Upper lobe of left lung (tissue), 4 donors: ENCODE measurements at regions not wholly inside any gene's neighbourhood (a gene's known extent, or its start where the extent isn't known, plus 50 kb on each side); places are given as distances from the start of the nearest gene placed in this dataset.

Experiments
- POLR2A ChIP-seq, 4 donors: fragments of 450-650 bp; IDR thresholded peaks; one replicate each; pipeline ENCODE4 v1.5.1; 2016 to 2017; ENCODE audit warnings: antibody characterized with exemption in 4 of 4, mild to moderate bottlenecking in 2 of 4
- POLR2AphosphoS5 ChIP-seq, 2 donors: sonication (generic); formaldehyde crosslinking; IDR thresholded peaks; one replicate each; pipeline ENCODE4 v1.5.1; 2017; ENCODE audit warnings: antibody characterized with exemption in 2 of 2

DNA sequence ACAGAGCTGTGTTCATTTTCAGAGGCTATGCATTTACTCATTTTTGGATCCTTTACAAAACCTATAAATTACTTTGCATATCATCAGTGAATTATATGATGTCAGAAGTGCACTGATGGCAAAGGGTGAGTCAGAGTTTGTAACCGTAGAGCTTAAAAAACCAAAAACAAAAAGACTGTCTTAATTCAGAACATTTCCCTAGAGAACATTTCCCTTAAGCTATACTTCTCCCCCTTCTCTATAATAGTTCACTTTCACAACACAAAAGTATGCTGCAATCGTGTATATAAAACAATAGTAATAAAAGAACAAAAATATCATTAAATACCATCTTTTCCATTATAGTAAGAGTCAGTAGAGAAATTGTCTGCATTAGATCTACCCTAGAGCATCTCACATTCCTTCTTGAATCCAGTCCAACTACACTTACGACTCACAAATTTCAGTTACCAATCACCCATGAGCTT lies 934.9 kb downstream of the LRFN5 start:
- TF ChIP-seq POLR2AphosphoS5 (IDR thresholded peaks at IDR 0.05) (no peak), POLR2A (IDR thresholded peaks at IDR 0.05) (no peak)
